Fibroblast of lung (primary cell): ENCODE measurements at regions not wholly inside any gene's neighbourhood (a gene's known extent, or its start where the extent isn't known, plus 50 kb on each side); places are given as distances from the start of the nearest gene placed in this dataset.

ENCODE experiments used
- CTCF ChIP-seq, 2 donors: IDR thresholded peaks in 1 of 2; conservative IDR thresholded peaks in 1 of 2; 1 replicate in 1 of 2; 2 replicates in 1 of 2; pipeline ENCODE4 v1.5.1; 2011 to 2012; ENCODE audit warnings: low read length in 2 of 2, control low read depth in 1 of 2, inconsistent platforms in 1 of 2, low read depth in 1 of 2, mild to moderate bottlenecking in 1 of 2
- EZH2 ChIP-seq: IDR thresholded peaks from 2 replicates; pipeline ENCODE4 v1.5.1; 2012; ENCODE audit warnings: low read length, control low read depth, mild to moderate bottlenecking; ENCODE audit errors: missing control alignments

DNA sequence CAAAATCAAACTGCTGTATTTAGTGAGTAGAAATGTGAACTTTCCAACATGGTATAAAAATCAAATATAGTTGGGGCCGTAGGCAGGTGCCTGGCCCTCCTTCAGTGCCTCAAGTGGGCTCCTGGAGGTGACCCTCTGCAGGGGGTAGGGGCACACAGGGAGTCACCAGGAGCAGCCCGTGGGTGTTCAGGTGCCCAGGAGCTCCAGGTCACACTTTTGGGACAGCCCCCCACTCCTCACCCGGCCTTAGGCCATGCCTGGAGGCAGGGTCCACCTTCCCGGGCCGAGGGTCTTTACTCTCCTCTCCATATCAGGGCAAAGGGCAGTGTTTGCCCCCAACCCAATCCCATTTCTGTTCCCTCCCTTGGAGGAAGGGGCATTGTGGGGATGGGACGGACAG lies 108.0 kb upstream of the MTAP start:
- no peak for TF ChIP-seq CTCF (conservative IDR thresholded peaks at IDR 0.05 in 1 of 2, IDR thresholded peaks at IDR 0.05 in 1 of 2; ENCODE audit: low read depth in 1 of 2, low read length in 2 of 2)
- no peak for TF ChIP-seq EZH2
